ENCODE measurements at regions not wholly inside any gene's neighbourhood (a gene's known extent, or its start where the extent isn't known, plus 50 kb on each side); places are given as distances from the start of the nearest gene placed in this dataset.

DNA sequence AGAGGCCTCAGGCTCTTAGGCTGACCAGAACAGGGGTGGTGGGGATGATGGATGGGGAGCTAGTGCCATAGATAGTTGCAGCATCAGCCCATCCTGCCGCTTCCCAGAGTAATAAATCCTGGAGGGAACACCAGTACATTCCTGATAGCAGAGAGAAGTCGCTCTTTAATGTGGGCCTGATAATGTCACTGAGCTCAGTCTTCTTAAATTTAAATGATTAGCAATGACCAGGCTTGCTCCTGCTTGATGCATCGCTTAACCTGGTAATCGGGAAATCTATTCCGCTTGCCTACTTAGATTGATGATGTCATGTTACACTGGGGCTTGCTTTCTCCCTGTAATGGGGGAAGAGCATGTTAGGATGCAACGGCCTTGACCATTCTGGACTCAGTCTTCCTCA, 218.6 kb upstream of the PLXNA2 start (continued):
- TF ChIP-seq STAT1 (IDR thresholded peaks at IDR 0.05; ENCODE audit: unreplicated experiment): no peak
- no peak for TF ChIP-seq CTCF (conservative IDR thresholded peaks at IDR 0.05; ENCODE audit: low read depth in 2 of 2)
- TF ChIP-seq ZNF114 (CRISPR knock-in tag; IDR thresholded peaks at IDR 0.05): no peak
- no peak for TF ChIP-seq POLR2AphosphoS5 (IDR thresholded peaks at IDR 0.05; ENCODE audit: low read depth)
- TF ChIP-seq JUNB (IDR thresholded peaks at IDR 0.05; ENCODE audit: unreplicated experiment): no peak
- no peak for TF ChIP-seq ZNF331 (CRISPR knock-in tag; IDR thresholded peaks at IDR 0.05; ENCODE audit: low read depth)
- no peak for TF ChIP-seq EZH2phosphoT487 (IDR thresholded peaks at IDR 0.05; ENCODE audit: unreplicated experiment)
- no peak for TF ChIP-seq CREB1 (CRISPR knock-in tag; IDR thresholded peaks at IDR 0.05; ENCODE audit: low read depth)
- no peak for TF ChIP-seq NANOG (IDR thresholded peaks at IDR 0.05; ENCODE audit: borderline replicate concordance)

DNA sequence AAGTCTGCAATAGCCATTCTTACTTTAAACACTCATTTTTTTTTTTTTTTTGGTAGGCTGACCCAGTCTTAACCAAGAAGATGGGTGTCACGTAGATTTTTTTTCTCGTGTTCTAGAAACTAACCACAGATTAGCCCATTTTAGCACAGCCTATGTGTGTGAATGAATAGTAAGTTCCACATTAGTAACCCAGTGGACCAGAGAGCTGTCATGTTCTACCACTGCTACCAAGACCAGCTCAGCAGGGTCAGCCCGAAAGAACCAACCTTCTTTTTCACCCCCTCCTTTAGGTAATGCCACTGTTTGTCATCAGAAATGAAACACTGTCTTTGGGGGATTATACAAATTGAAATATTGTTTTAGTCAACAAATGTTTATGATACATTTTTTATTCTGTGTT, 221.1 kb upstream of the PLXNA2 start:
- no peaks in the 10 kb centered on the region for H3K4me1 Mint-ChIP-seq
- Histone ChIP-seq H2AFZ (no peak overlapping the region), H3K36me3 (ENCODE audit: insufficient read depth) (no peaks in the 10 kb centered on the region), H3K4me3 (no peak overlapping the region), H3K27ac (ENCODE audit: low read depth) (no peak overlapping the region), H3K4me2 (no peak overlapping the region), H3F3A (replicated peaks; ENCODE audit: low read depth) (no peaks in the 10 kb centered on the region), H4K20me1 (replicated peaks; ENCODE audit: insufficient read depth) (no peaks in the 10 kb centered on the region), H3K4me1 (ENCODE audit: insufficient read depth) (no peaks in the 10 kb centered on the region), H3K79me2 (replicated peaks; ENCODE audit: insufficient read depth) (no peaks in the 10 kb centered on the region), H3K27me3 (ENCODE audit: insufficient read depth) (no peaks in the 10 kb centered on the region), H3K9me2 (ENCODE audit: insufficient read depth) (no peaks in the 10 kb centered on the region)
- no peaks in the 10 kb centered on the region for H3K9me3 Mint-ChIP-seq
- no peak for ATAC-seq
- H3K4me3 Mint-ChIP-seq: no peak overlapping the region
- no peak overlapping the region for H3K27ac Mint-ChIP-seq
- peaks cover 4% of the 10 kb centered on the region for H3K27me3 Mint-ChIP-seq (ENCODE audit: insufficient read depth, low read depth, poor library complexity)
- no peak for DNase-seq (ENCODE audit: low spot score)
- no peaks in the 10 kb centered on the region for H3K36me3 Mint-ChIP-seq (ENCODE audit: low read depth)
- TF ChIP-seq JUNB (IDR thresholded peaks at IDR 0.05; ENCODE audit: unreplicated experiment): no peak
- TF ChIP-seq ZNF462 (CRISPR knock-in tag; IDR thresholded peaks at IDR 0.05): no peak
- no peak for TF ChIP-seq REST (IDR thresholded peaks at IDR 0.05; ENCODE audit: unreplicated experiment)
- TF ChIP-seq CTCF (conservative IDR thresholded peaks at IDR 0.05; ENCODE audit: low read depth in 2 of 2): no peak
- no peak for TF ChIP-seq POLR2AphosphoS5 (IDR thresholded peaks at IDR 0.05; ENCODE audit: low read depth)
- no peak for TF ChIP-seq EZH2 (IDR thresholded peaks at IDR 0.05; ENCODE audit: low read depth, unreplicated experiment)
- no peak for TF ChIP-seq CREB1 (CRISPR knock-in tag; IDR thresholded peaks at IDR 0.05; ENCODE audit: low read depth)

Data from GM23338 (cell line).